ENCODE measurements at regions not wholly inside any gene's neighbourhood (a gene's known extent, or its start where the extent isn't known, plus 50 kb on each side); places are given as distances from the start of the nearest gene placed in this dataset.
"Not testable (repeated sequence)": the region's sequence is repeated elsewhere in the genome, so short reads cannot be mapped to it uniquely, and the experiment has no call there.

DNA sequence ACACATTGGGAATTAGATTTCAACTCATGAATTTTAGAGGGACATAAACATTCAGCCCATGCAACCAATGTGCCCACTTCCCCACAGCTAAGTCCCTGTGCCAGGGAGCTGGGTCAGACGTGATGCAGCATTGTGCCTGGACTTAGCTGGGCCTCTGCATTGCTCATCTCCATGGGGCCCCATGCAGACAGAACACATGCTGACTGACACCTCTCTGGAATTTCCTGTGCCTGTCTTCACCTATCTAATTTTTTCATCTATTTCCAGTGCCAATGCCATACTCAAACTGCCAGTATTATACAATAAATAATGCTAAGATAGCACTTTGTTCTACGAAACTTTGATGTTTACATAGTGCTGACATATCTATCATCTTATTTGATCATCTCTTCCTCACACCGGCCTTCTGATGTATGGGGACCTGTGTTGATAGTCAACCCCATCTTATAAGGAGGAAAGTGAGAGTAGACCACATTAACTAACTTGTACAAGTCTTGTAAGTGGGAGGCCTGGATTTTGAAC lies 92.2 kb downstream of the CDC42EP3 start:
- Histone ChIP-seq H3K9me3 (replicated peaks) (peaks cover 11% of the 10 kb centered on the region; the same call in 1 of the 2 replicates), H3K4me1 (peaks cover 16% of the 10 kb centered on the region), H3K36me3 (no peaks in the 10 kb centered on the region), H3K27ac (no peak overlapping the region), H3K27me3 (no peaks in the 10 kb centered on the region), H3K4me3 (no peak overlapping the region)
- no peak for DNase-seq

DNA sequence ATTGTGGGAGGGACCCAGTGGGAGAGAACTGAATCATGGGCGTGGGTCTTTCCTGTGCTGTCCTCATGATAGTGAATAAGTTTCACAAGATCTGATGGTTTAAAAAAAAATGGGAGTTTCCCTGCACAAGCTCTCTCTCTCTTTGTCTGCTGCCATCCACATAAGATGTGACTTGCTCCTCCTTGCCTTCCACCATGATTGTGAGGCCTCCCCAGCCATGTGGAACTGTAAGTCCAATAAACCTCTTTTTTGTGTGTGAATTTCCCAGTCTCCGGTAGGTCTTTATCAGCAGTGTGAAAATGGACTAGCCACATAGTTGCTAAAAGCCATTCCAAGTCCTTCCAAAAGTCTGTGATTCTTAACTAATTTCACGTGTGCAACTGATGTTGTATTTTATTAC lies 91.5 kb downstream of the CDC42EP3 start:
- H3K27me3 ChIP-seq, H3K27ac ChIP-seq, DNase-seq, H3K36me3 ChIP-seq, H3K4me3 ChIP-seq: not testable (repeated sequence)
- Histone ChIP-seq H3K4me1 (peaks cover 23% of the 10 kb centered on the region), H3K9me3 (replicated peaks) (peaks cover 11% of the 10 kb centered on the region; the same call in 1 of the 2 replicates)

DNA sequence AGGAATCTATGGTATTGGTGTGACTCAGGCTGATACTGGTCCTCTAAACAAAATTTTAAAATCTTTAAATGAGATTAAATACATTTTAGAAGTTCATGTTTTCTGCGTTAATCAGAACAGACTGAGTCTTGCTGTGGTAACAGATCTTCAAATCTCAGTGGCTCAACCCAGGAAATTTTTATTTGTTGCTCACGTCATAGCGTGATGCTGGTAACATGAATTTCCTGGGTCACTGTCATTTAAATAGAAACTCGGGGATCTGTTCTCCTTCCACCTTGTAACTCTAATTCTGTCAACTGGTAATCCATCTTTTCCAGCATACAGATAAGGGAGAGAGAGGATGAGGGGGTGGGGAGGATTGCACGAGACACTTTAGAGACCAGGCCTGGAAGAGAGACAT lies 90.0 kb downstream of the CDC42EP3 start:
- Histone ChIP-seq H3K36me3 (no peaks in the 10 kb centered on the region), H3K4me3 (no peak overlapping the region), H3K4me1 (peaks cover 38% of the 10 kb centered on the region), H3K27me3 (no peaks in the 10 kb centered on the region), H3K27ac (no peak overlapping the region), H3K9me3 (replicated peaks) (peaks cover 11% of the 10 kb centered on the region; the same call in 1 of the 2 replicates)
- no peak for DNase-seq

DNA sequence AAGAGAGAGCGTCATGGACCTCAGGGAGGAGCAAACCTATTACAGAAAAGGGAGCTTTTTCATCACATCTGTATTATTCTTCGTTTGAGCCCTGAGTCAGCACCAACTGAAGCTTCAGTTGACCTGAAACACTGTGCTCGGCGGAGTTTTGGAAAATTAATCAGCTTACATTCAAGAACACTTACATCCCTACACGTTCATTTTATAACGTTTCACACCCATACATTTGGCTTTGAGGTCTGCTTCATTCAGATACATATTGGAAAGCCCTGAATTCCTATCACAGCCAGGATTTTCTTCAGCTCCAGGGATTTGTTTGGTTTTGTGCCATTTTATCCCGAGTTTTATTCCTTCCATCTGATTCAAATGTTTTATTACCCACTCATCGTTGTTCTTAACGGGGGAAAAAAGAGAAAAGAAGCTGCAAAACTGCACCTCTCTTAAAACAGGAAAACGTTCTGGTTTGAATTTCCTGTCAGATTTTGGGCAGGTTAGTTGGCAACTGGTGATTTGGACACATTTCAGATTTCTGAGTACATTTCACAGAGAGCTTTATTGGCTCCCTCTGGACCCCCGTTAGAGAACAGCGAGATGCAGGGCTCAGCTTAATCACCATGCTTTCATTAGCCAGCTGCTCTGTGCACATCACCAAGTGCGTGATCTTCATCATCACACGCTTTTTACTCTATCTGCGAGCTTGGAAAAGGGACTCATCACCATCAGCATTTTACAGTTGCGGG lies 88.8 kb downstream of the CDC42EP3 start:
- H3K27me3 ChIP-seq = no peaks in the 10 kb centered on the region
- no peak for DNase-seq
- peaks cover 11% of the 10 kb centered on the region; the same call in 1 of the 2 replicates for H3K9me3 ChIP-seq (replicated peaks)
- H3K4me1 ChIP-seq = peaks cover 40% of the 10 kb centered on the region
- H3K27ac ChIP-seq = no peak overlapping the region
- H3K36me3 ChIP-seq = no peaks in the 10 kb centered on the region
- no peak overlapping the region for H3K4me3 ChIP-seq

DNA sequence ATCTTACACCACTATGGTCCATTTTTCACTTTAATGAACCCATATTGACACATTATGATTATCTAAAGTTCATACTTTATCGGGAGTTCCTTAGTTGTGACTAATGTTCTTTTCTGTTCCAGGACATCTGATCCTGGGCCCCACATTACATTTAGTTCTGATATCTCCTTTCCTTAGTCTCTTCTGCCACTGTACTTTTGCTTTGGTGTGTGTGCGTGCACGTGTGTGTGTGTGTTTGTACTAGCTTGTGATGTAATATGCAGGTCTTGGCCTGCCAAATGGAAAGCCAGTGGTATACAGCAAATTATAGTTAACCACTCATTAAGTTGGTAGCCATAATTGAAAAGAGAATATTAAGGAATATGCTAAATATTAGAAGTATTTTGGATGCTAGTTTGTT lies 88.0 kb downstream of the CDC42EP3 start:
- peaks cover 43% of the 10 kb centered on the region for H3K4me1 ChIP-seq
- no peak overlapping the region for H3K4me3 ChIP-seq
- no peak for DNase-seq

DNA sequence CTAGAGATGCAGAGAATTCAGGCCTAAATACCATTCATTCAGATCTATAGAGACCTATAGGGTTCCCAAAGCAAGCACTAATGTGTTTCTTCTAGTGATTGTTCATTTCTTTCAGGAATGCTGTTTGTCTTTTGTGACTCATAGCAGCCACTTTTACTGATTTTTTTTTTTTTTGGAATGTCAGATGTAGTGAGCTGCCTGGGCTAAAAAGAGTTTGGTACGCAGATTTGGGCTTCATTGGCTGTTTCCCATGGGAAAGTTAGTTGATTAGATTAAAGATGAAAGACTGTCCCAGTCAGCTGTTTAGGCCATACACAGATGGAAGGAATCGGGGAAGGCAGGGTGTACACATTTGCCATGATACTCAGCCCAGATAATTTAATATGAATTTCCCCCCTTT lies 87.6 kb downstream of the CDC42EP3 start:
- Histone ChIP-seq H3K4me1 (peaks cover 48% of the 10 kb centered on the region), H3K27me3 (no peaks in the 10 kb centered on the region), H3K4me3 (no peak overlapping the region), H3K27ac (no peak overlapping the region), H3K9me3 (replicated peaks) (peaks cover 11% of the 10 kb centered on the region; the same call in 1 of the 2 replicates), H3K36me3 (no peaks in the 10 kb centered on the region)
- DNase-seq = peak in 1 of 2 experiments; percentile 32

More for the DNA sequence above, 88.0 kb downstream of the CDC42EP3 start:
- Histone ChIP-seq H3K27me3 (no peaks in the 10 kb centered on the region), H3K27ac (no peak overlapping the region), H3K9me3 (replicated peaks) (peaks cover 11% of the 10 kb centered on the region; the same call in 1 of the 2 replicates), H3K36me3 (no peaks in the 10 kb centered on the region)

DNA sequence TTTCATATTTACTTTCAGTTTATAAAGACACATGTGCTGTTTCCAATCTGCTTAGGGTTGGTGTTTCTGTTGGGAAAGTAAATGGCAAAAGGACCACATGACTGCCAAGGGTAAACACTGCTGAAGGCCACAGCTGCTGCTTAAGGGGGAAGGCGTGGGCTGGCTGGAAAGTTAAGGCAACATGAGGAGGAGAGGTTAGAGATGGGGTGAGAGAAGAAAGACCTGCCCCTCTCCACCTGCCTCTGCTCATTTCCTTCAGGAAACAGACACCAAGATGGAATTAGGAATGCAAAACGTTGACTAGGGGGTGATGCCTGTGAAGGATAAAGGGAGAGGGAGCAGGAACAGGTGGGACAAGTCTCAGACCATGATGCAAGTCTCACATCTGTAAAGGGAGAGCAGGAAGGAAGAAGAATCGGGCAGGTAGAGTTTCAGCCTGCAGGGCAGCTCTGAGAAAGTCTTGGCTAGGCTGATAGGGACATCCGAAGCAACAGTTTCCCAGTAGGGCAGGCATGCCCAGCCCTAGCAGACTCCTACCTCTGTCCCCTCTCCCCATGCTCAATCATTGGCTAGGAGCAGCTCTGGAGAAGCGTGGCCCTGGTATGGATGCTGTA lies 86.0 kb downstream of the CDC42EP3 start:
- H3K36me3 ChIP-seq = no peaks in the 10 kb centered on the region
- H3K27me3 ChIP-seq = no peaks in the 10 kb centered on the region
- H3K9me3 ChIP-seq (replicated peaks) = 0 out of 2 replicates have a peak, but pooled peaks cover 3% of the 10 kb centered on the region
- peak; percentile 76 to 90 for DNase-seq
- H3K4me1 ChIP-seq = peaks cover 63% of the 10 kb centered on the region
- H3K4me3 ChIP-seq = no peak overlapping the region
- peak overlapping the region; percentile 19 for H3K27ac ChIP-seq

DNA sequence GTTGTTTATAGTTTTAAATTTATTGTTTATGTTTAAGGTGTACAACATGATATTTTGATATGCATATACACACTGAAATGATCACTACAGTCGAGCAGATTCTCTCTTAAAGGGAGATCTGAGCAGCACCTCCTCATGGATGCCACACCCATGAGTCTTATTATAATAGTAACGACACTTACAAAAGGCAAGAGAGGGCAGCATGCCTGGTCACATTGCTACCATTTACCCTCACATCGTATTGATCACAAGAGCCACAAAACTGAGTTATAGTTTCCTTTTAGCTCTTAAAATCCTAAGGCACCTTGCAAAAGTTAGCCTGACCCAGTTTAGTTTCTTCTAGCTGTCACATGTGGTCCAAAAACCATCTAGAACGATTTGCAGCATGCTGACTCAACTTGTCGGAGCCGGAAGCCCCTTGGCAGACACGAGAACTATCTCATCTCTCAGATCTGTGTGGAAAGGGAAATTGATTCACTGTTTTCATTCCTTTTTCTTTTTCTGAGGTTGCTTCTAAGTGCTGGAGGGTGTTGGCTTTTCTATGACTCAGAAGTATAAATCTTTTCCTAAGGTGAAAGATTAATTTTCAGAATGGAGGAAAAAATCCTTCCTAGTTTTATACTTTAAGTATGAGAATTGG lies 85.3 kb downstream of the CDC42EP3 start:
- no peak for DNase-seq

DNA sequence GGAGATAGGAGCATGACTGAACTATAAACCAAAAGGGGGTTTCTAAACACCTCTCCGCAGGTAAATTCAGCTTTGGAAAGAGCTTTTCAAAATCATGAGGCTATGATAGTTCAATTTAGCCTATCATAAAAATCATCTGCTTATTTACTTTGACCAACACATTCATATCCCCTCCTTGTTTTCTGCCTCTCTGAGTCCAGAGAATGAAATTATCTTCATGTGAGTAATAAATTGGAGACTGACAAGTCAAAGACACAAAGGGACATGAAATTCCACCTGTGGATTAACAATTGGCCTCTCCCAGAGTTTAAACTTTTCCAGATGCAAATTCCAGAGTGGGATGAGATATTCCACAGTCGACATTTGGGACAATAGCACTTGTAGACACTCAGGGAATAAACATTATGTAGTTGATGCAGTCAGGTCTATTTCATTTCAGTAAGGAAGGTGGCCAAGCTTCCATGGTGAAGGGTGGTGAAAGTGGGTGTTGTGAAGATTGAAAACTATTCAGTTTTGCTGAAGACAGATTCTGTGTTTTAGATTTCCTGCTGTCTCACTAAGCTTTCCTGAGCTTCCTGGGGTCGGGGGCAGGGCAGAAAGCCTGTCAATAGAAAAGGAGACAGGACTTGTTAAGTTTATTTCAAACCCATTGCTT lies 84.7 kb downstream of the CDC42EP3 start:
- no peaks in the 10 kb centered on the region for H3K27me3 ChIP-seq
- no peak for DNase-seq
- peaks cover 69% of the 10 kb centered on the region for H3K4me1 ChIP-seq
- H3K9me3 ChIP-seq (replicated peaks) = 0 out of 2 replicates have a peak, but pooled peaks cover 3% of the 10 kb centered on the region
- no peak overlapping the region for H3K4me3 ChIP-seq
- no peak overlapping the region for H3K27ac ChIP-seq
- no peaks in the 10 kb centered on the region for H3K36me3 ChIP-seq

More for the DNA sequence above, 85.3 kb downstream of the CDC42EP3 start:
- H3K36me3 ChIP-seq = no peaks in the 10 kb centered on the region
- no peak overlapping the region for H3K4me3 ChIP-seq
- H3K9me3 ChIP-seq (replicated peaks) = 0 out of 2 replicates have a peak, but pooled peaks cover 3% of the 10 kb centered on the region
- H3K27ac ChIP-seq = peak overlapping the region; percentile 19
- no peaks in the 10 kb centered on the region for H3K27me3 ChIP-seq
- peaks cover 69% of the 10 kb centered on the region for H3K4me1 ChIP-seq

DNA sequence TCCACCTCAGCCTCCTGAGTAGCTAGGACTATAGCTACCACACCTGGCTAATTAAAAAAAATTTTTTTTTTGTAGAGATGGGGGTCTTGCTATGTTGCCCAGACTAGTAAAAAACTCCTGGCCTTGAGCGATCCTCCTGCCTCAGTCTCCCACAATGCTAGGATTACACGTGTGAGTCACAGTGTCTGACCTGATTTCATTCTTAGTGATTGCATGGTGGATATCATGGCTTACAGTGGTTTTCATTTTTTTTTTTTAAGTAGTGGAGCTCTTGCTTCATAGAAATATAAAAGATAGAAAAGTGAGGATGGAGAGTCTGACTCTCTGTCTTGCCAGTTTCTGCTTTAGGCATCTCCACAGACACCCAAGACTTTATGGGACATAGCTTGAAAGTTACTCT lies 83.6 kb downstream of the CDC42EP3 start:
- H3K27ac ChIP-seq = no peak overlapping the region
- peaks cover 68% of the 10 kb centered on the region for H3K4me1 ChIP-seq

DNA sequence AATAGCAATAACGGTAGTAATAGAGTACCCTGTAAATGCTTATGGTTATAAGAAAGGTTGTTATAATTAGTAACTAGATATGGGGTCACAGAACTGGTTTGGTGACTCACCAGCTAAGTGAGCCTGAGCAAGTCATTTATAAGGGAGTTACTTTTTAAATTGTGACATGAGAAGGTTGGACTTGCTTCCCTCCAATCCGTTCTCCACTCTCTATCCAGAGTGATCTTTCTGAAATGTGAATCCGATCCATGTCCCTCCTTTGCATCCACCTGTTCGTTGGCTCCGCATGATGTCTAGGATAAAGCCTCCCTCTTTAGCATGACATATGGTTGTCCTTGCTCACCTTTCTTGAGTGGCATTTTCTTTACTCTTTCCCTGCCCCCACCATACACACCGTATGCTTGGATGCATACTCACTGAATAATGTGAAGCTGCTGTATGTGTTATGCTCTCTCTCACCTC lies 83.1 kb downstream of the CDC42EP3 start:
- DNase-seq = peak in 1 of 2 experiments; percentile 47
- peaks cover 3% of the 10 kb centered on the region; the same call in 1 of the 2 replicates for H3K9me3 ChIP-seq (replicated peaks)
- H3K36me3 ChIP-seq = no peaks in the 10 kb centered on the region
- H3K27ac ChIP-seq = no peak overlapping the region
- peaks cover 63% of the 10 kb centered on the region for H3K4me1 ChIP-seq
- no peak overlapping the region for H3K4me3 ChIP-seq
- H3K27me3 ChIP-seq = no peaks in the 10 kb centered on the region

More for the DNA sequence above, 83.6 kb downstream of the CDC42EP3 start:
- Histone ChIP-seq H3K9me3 (replicated peaks) (0 out of 2 replicates have a peak, but pooled peaks cover 3% of the 10 kb centered on the region), H3K36me3 (no peaks in the 10 kb centered on the region), H3K4me3 (no peak overlapping the region), H3K27me3 (no peaks in the 10 kb centered on the region)
- DNase-seq = no peak

DNA sequence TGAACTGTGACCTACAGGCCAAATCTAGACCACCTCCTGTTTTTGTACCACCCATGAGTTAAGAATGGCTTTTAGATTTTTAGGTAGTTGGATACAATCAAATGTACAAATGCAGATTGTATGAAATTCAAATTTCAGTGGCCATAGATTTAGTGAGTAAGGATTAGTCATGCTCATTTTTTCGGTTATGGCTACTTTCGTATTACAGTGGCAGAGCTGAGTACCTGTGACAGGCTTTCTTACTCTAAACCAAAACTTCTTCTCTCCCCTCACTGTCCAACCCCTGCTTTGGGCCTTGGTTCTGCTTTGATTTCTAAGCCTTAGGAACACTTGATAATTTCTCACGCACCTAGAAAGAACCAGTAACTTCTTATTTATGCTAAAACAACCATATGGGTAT lies 82.1 kb downstream of the CDC42EP3 start:
- no peak overlapping the region; the same call in 1 of the 2 replicates for H3K27ac ChIP-seq
- H3K9me3 ChIP-seq (replicated peaks) = peaks cover 7% of the 10 kb centered on the region
- H3K27me3 ChIP-seq = no peaks in the 10 kb centered on the region
- H3K36me3 ChIP-seq = no peaks in the 10 kb centered on the region
- no peak overlapping the region for H3K4me3 ChIP-seq
- peaks cover 53% of the 10 kb centered on the region for H3K4me1 ChIP-seq
- DNase-seq = no peak

DNA sequence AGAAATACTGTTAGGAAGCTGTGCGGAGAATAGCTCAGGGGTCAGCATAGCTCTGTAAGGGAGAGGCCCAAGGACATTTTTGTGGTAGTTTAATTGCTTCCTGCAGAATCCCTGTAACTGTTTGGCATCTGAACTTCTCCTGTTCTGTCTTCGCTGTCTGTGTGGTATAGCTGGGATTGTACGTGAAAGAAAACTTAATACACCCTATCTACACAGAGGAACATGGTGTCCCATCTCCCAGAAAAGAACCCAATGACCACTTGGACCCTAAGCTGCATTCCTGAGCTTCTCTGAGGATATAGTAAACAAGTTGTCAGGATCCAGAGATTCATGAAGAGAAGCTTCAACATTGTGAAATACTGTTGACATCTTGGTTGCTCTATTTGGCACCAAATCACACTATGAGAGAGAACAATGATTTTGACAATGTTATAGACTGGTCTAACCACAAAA lies 81.3 kb downstream of the CDC42EP3 start:
- H3K36me3 ChIP-seq = no peaks in the 10 kb centered on the region
- peaks cover 45% of the 10 kb centered on the region for H3K4me1 ChIP-seq
- peak; percentile 33 to 63 for DNase-seq
- no peak overlapping the region for H3K4me3 ChIP-seq
- peaks cover 15% of the 10 kb centered on the region for H3K9me3 ChIP-seq (replicated peaks)
- no peak overlapping the region for H3K27ac ChIP-seq
- no peaks in the 10 kb centered on the region for H3K27me3 ChIP-seq
